ENCODE measurements at regions not wholly inside any gene's neighbourhood (a gene's known extent, or its start where the extent isn't known, plus 50 kb on each side); places are given as distances from the start of the nearest gene placed in this dataset.

- TF ChIP-seq CTCF (conservative IDR thresholded peaks at IDR 0.05) = no peak
- no CpG with 5 or more reads among the region's 8 CpGs for WGBS (ENCODE audit: extremely low coverage, insufficient read length, low lambda C conversion rate)
- Histone ChIP-seq H3K14ac (ENCODE audit: insufficient read depth, low read length) (no peak overlapping the region), H3K27me3 (ENCODE audit: insufficient read depth, low read length) (no peaks in the 10 kb centered on the region), H3K79me1 (ENCODE audit: insufficient read depth, low read depth, low read length, poor library complexity, severe bottlenecking) (no peaks in the 10 kb centered on the region), H2BK120ac (ENCODE audit: low read depth, low read length, poor library complexity, severe bottlenecking) (no peak overlapping the region), H2AFZ (ENCODE audit: low read length) (no peak overlapping the region), H4K5ac (ENCODE audit: insufficient read length, low read depth, low read length) (no peak overlapping the region), H2BK20ac (ENCODE audit: low read depth, low read length, poor library complexity, severe bottlenecking) (no peak overlapping the region), H4K20me1 (ENCODE audit: control insufficient read depth, insufficient read depth, insufficient read length) (no peaks in the 10 kb centered on the region), H3K79me2 (ENCODE audit: insufficient read depth, low read length) (no peaks in the 10 kb centered on the region), H4K8ac (replicated peaks; ENCODE audit: insufficient read length, low read depth, low read length) (no peak overlapping the region), H3K9me3 (ENCODE audit: control insufficient read depth, low read depth, low read length) (no peaks in the 10 kb centered on the region), H2BK12ac (ENCODE audit: insufficient read length, low read depth, low read length) (no peak overlapping the region), H3K4ac (ENCODE audit: low read depth, low read length) (no peak overlapping the region), H2AK5ac (ENCODE audit: insufficient read length, low read length) (no peak overlapping the region), H3K4me2 (ENCODE audit: insufficient read depth, insufficient read length, low read length) (no peak overlapping the region), H3K18ac (ENCODE audit: insufficient read length, low read depth, low read length) (no peak overlapping the region), H2BK5ac (ENCODE audit: insufficient read length, low read length) (no peak overlapping the region), H3T11ph (ENCODE audit: low read length) (no peak overlapping the region), H4K91ac (ENCODE audit: insufficient read length, low read depth, low read length) (no peak overlapping the region), H3K27ac (ENCODE audit: insufficient read length, low read depth, low read length) (no peak overlapping the region), H3K23ac (ENCODE audit: insufficient read length, low read depth, low read length) (no peak overlapping the region), H3K9ac (ENCODE audit: extremely low read depth, insufficient read length, low read length) (no peak overlapping the region), H3K4me1 (ENCODE audit: insufficient read depth, low read length) (no peaks in the 10 kb centered on the region), H2BK15ac (ENCODE audit: low read depth, low read length) (no peak overlapping the region), H3K56ac (ENCODE audit: insufficient read length, low read depth, low read length) (no peak overlapping the region), H3K23me2 (ENCODE audit: insufficient read length, low read depth, low read length, poor library complexity, severe bottlenecking) (no peaks in the 10 kb centered on the region)
- Mint-ChIP-seq H3K4me3 (no peak overlapping the region), H3K36me3 (ENCODE audit: insufficient read depth in 1 of 3, low read depth in 3 of 3) (peaks cover 0 to 3% (median 0%) of the 10 kb centered on the region in 3 experiments; a peak in 2 of 7 replicates), H3K27me3 (ENCODE audit: low read depth) (peaks cover 13% of the 10 kb centered on the region), H3K27ac (no peak overlapping the region), H3K9me3 (no peaks in the 10 kb centered on the region; a peak in 1 of 5 replicates), H3K4me1 (peaks cover 0 to 1% of the 10 kb centered on the region in 2 experiments; a peak in 3 of 4 replicates)
- no peak for DNase-seq
Measured at GRCh38 chr2:8617590-8617989, 64.3 kb upstream of the ID2 start.

Measured in H9 (cell line).